ENCODE measurements at regions not wholly inside any gene's neighbourhood (a gene's known extent, or its start where the extent isn't known, plus 50 kb on each side); places are given as distances from the start of the nearest gene placed in this dataset.

DNA sequence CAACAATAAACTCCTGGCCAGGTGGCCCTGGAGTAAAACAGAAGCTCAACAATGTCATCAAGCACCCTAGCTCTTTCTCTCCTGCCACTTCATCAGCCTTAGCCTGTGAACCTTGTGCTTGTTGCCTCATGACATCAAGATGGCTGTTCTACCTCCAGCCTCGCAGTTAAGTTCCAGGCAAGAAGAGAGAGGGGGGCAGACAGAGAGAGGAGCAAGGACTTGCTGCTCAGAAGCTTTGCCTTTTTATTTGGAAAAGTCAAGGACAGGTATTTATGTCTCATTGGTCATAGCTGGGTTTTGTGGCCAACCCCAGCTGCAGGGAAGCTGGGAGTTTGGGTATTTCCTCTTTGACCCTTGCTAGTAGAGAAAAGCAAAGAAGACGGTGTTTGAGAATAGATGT is 60.3 kb upstream of the GADD45A start (continued):
- TF ChIP-seq TAF1 (IDR thresholded peaks at IDR 0.05; ENCODE audit: borderline replicate concordance, low read depth, low read length) = no peak

GRCh38 chr1:67626090-67626860 is 58.7 kb upstream of the GADD45A start:
- Histone ChIP-seq H3K79me2 (ENCODE audit: control insufficient read depth, insufficient read depth, low read length) (no peaks in the 10 kb centered on the region), H3K27ac (ENCODE audit: control insufficient read depth, insufficient read depth) (no peak overlapping the region), H3K4me3 (no peak overlapping the region), H3K4me2 (ENCODE audit: control insufficient read depth, insufficient read depth) (no peak overlapping the region), H3K9ac (ENCODE audit: control insufficient read depth, insufficient read depth, low read length) (no peak overlapping the region), H4K20me1 (ENCODE audit: control insufficient read depth, insufficient read depth) (no peaks in the 10 kb centered on the region), H3K4me1 (ENCODE audit: control insufficient read depth, insufficient read depth, low read length) (no peaks in the 10 kb centered on the region), H3K9me3 (replicated peaks; ENCODE audit: control insufficient read depth, insufficient read depth, low read length) (no peaks in the 10 kb centered on the region), H3K27me3 (replicated peaks in 1 of 2; ENCODE audit: control insufficient read depth in 2 of 2, insufficient read depth in 2 of 2, low read length in 1 of 2) (no peaks in the 10 kb centered on the region; a peak in 1 of 4 replicates), H3K36me3 (ENCODE audit: control insufficient read depth in 2 of 2, insufficient read depth in 2 of 2, low read length in 1 of 2) (no peaks in the 10 kb centered on the region), H2AFZ (ENCODE audit: control insufficient read depth, low read depth, low read length) (no peak overlapping the region)
- in situ Hi-C loops (cut with MboI) (no loop called here), intact Hi-C loops (cut with micrococcal nuclease; ENCODE audit: unreplicated experiment) (no loop called here)
- CTCF ChIA-PET = no interaction called here
- SMC1A ChIA-PET (ENCODE audit: uncharacterized antibody, unreplicated experiment) = no interaction called here
- 10% methylated on average over 4 of the region's 4 CpGs for WGBS (ENCODE audit: insufficient coverage, insufficient replicate concordance, low lambda C conversion rate, missing lambda C conversion rate)
- RAD21 ChIA-PET (ENCODE audit: unreplicated experiment) = no interaction called here
- DNase-seq (ENCODE audit: low read depth, low spot score) (no peak), FAIRE-seq (no peak), ATAC-seq (no peak)
- POLR2A ChIA-PET = no interaction called here
- BruUV-seq (replicated peaks) = no TSS peak
- TF ChIP-seq NRF1 (conservative IDR thresholded peaks at IDR 0.05; ENCODE audit: low read depth, low read length) = no peak
- no peak for TF ChIP-seq DPF2 (IDR thresholded peaks at IDR 0.05)
- TF ChIP-seq CBFB (IDR thresholded peaks at IDR 0.05; ENCODE audit: low read depth) = no peak
- no peak for TF ChIP-seq SIX5 (IDR thresholded peaks at IDR 0.05; ENCODE audit: low read depth, low read length, severe bottlenecking)
- TF ChIP-seq, protein P1, sequence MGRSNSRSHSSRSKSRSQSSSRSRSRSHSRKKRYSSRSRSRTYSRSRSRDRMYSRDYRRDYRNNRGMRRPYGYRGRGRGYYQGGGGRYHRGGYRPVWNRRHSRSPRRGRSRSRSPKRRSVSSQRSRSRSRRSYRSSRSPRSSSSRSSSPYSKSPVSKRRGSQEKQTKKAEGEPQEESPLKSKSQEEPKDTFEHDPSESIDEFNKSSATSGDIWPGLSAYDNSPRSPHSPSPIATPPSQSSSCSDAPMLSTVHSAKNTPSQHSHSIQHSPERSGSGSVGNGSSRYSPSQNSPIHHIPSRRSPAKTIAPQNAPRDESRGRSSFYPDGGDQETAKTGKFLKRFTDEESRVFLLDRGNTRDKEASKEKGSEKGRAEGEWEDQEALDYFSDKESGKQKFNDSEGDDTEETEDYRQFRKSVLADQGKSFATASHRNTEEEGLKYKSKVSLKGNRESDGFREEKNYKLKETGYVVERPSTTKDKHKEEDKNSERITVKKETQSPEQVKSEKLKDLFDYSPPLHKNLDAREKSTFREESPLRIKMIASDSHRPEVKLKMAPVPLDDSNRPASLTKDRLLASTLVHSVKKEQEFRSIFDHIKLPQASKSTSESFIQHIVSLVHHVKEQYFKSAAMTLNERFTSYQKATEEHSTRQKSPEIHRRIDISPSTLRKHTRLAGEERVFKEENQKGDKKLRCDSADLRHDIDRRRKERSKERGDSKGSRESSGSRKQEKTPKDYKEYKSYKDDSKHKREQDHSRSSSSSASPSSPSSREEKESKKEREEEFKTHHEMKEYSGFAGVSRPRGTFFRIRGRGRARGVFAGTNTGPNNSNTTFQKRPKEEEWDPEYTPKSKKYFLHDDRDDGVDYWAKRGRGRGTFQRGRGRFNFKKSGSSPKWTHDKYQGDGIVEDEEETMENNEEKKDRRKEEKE (IDR thresholded peaks at IDR 0.05) = no peak
- TF ChIP-seq EED (IDR thresholded peaks at IDR 0.05; ENCODE audit: low read depth) = no peak
- no peak for TF ChIP-seq FOXM1 (IDR thresholded peaks at IDR 0.05; ENCODE audit: low read depth, low read length)
- TF ChIP-seq, protein P2, sequence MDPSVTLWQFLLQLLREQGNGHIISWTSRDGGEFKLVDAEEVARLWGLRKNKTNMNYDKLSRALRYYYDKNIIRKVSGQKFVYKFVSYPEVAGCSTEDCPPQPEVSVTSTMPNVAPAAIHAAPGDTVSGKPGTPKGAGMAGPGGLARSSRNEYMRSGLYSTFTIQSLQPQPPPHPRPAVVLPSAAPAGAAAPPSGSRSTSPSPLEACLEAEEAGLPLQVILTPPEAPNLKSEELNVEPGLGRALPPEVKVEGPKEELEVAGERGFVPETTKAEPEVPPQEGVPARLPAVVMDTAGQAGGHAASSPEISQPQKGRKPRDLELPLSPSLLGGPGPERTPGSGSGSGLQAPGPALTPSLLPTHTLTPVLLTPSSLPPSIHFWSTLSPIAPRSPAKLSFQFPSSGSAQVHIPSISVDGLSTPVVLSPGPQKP (IDR thresholded peaks at IDR 0.05; ENCODE audit: low read depth, low read length) = no peak
- no peak for TF ChIP-seq RCOR1 (conservative IDR thresholded peaks at IDR 0.05; ENCODE audit: low read depth, low read length)
- no peak for TF ChIP-seq CREM (IDR thresholded peaks at IDR 0.05; ENCODE audit: low read depth)
- TF ChIP-seq NFXL1 (IDR thresholded peaks at IDR 0.05; ENCODE audit: borderline replicate concordance) = no peak
- TF ChIP-seq, protein P3, sequence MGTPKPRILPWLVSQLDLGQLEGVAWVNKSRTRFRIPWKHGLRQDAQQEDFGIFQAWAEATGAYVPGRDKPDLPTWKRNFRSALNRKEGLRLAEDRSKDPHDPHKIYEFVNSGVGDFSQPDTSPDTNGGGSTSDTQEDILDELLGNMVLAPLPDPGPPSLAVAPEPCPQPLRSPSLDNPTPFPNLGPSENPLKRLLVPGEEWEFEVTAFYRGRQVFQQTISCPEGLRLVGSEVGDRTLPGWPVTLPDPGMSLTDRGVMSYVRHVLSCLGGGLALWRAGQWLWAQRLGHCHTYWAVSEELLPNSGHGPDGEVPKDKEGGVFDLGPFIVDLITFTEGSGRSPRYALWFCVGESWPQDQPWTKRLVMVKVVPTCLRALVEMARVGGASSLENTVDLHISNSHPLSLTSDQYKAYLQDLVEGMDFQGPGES (IDR thresholded peaks at IDR 0.05) = no peak
- no peak for TF ChIP-seq SRF (IDR thresholded peaks at IDR 0.05; ENCODE audit: low read depth in 2 of 2, low read length in 2 of 2)
- no peak for TF ChIP-seq YBX1 (IDR thresholded peaks at IDR 0.05)
- TF ChIP-seq EP300 (IDR thresholded peaks at IDR 0.05; ENCODE audit: borderline replicate concordance in 1 of 2, control insufficient read depth in 1 of 2, low read depth in 2 of 2, low read length in 2 of 2) = no peak
- TF ChIP-seq, protein P4, sequence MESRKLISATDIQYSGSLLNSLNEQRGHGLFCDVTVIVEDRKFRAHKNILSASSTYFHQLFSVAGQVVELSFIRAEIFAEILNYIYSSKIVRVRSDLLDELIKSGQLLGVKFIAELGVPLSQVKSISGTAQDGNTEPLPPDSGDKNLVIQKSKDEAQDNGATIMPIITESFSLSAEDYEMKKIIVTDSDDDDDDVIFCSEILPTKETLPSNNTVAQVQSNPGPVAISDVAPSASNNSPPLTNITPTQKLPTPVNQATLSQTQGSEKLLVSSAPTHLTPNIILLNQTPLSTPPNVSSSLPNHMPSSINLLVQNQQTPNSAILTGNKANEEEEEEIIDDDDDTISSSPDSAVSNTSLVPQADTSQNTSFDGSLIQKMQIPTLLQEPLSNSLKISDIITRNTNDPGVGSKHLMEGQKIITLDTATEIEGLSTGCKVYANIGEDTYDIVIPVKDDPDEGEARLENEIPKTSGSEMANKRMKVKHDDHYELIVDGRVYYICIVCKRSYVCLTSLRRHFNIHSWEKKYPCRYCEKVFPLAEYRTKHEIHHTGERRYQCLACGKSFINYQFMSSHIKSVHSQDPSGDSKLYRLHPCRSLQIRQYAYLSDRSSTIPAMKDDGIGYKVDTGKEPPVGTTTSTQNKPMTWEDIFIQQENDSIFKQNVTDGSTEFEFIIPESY (IDR thresholded peaks at IDR 0.05) = no peak

Measured in GM12878 (cell line).